ENCODE measurements at regions not wholly inside any gene's neighbourhood (a gene's known extent, or its start where the extent isn't known, plus 50 kb on each side); places are given as distances from the start of the nearest gene placed in this dataset.

GRCh38 chr7:25864943-25865751 lies 286.9 kb upstream of the NFE2L3 start:
- no peak for DNase-seq

- no peak for DNase-seq
Observed at GRCh38 chr7:25868509-25868908, 283.5 kb upstream of the NFE2L3 start.

- DNase-seq, result no peak
Observed at GRCh38 chr7:25870574-25870973, 281.4 kb upstream of the NFE2L3 start.

GRCh38 chr7:25876092-25876491 lies 275.9 kb upstream of the NFE2L3 start:
- no peak for DNase-seq

- no peak for DNase-seq
Observed at GRCh38 chr7:25877802-25878789, 273.9 kb upstream of the NFE2L3 start.

GRCh38 chr7:25879799-25880198 lies 272.2 kb upstream of the NFE2L3 start:
- no peak for DNase-seq

- no peak for DNase-seq
Observed at GRCh38 chr7:25881317-25882037, 270.5 kb upstream of the NFE2L3 start.

GRCh38 chr7:25882151-25882773 lies 269.7 kb upstream of the NFE2L3 start:
- no peak for DNase-seq

GRCh38 chr7:25884265-25884828 lies 267.7 kb upstream of the NFE2L3 start:
- no peak for DNase-seq

GRCh38 chr7:25885057-25885576 lies 266.9 kb upstream of the NFE2L3 start:
- DNase-seq, result no peak

- DNase-seq, result no peak
Observed at GRCh38 chr7:25886387-25887240, 265.4 kb upstream of the NFE2L3 start.

- no peak for DNase-seq
Observed at GRCh38 chr7:25887266-25887665, 264.7 kb upstream of the NFE2L3 start.

GRCh38 chr7:25887795-25888559 lies 264.0 kb upstream of the NFE2L3 start:
- DNase-seq, result no peak

GRCh38 chr7:25889765-25890164 lies 262.2 kb upstream of the NFE2L3 start:
- no peak for DNase-seq

GRCh38 chr7:25891591-25891990 lies 260.4 kb upstream of the NFE2L3 start:
- DNase-seq, result no peak

GRCh38 chr7:25893436-25893835 lies 258.6 kb upstream of the NFE2L3 start:
- peak; percentile 17 for DNase-seq

- DNase-seq, result peak; percentile 61
Observed at GRCh38 chr7:25894002-25894901, 257.7 kb upstream of the NFE2L3 start.

GRCh38 chr7:25894902-25895791 lies 256.9 kb upstream of the NFE2L3 start:
- DNase-seq, result peak; percentile 66
